ENCODE measurements at regions not wholly inside any gene's neighbourhood (a gene's known extent, or its start where the extent isn't known, plus 50 kb on each side); places are given as distances from the start of the nearest gene placed in this dataset.

DNA sequence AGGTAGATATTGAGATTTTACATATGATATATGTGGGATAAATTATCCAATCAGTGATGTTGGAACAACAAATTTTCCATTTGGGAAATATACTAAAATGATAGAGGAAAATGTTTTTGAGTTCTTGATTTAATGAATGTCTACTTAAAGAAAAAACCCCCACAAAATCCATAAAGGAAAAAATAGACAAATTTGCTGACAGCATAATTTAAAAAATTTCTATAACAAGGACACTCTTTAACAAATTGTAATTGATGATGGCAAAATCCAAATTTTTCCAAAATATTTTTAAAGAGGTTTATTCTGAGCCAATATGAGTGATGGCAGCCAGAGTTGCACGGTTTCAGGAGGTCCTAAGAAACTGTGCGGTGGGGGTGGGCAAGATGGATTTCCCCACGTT is 51.9 kb upstream of the RHOU start:
- DNase-seq (no peak), ATAC-seq (ENCODE audit: low read depth in 2 of 2) (no peak)
- Mint-ChIP-seq H3K36me3 (no peaks in the 10 kb centered on the region), H3K4me3 (no peak overlapping the region), H3K9me3 (no peaks in the 10 kb centered on the region), H3K4me1 (peaks cover 0 to 1% (median 0%) of the 10 kb centered on the region in 4 donors), H3K27me3 (peaks cover 18% of the 10 kb centered on the region), H3K27ac (no peak overlapping the region)
- Histone ChIP-seq H3K36me3 (ENCODE audit: control insufficient read depth, insufficient read depth, low read length) (no peaks in the 10 kb centered on the region), H3K27ac (ENCODE audit: insufficient read depth, low read length, poor library complexity, severe bottlenecking) (no peak overlapping the region), H3K27me3 (ENCODE audit: control insufficient read depth, insufficient read depth, low read length) (peaks cover 3% of the 10 kb centered on the region), H3K9me3 (ENCODE audit: control insufficient read depth in 2 of 2, low read length in 2 of 2) (no peaks in the 10 kb centered on the region), H3K4me1 (ENCODE audit: control insufficient read depth, insufficient read depth, low read length, poor library complexity, severe bottlenecking) (no peaks in the 10 kb centered on the region), H3K4me3 (ENCODE audit: low read depth, low read length) (no peak overlapping the region)

DNA sequence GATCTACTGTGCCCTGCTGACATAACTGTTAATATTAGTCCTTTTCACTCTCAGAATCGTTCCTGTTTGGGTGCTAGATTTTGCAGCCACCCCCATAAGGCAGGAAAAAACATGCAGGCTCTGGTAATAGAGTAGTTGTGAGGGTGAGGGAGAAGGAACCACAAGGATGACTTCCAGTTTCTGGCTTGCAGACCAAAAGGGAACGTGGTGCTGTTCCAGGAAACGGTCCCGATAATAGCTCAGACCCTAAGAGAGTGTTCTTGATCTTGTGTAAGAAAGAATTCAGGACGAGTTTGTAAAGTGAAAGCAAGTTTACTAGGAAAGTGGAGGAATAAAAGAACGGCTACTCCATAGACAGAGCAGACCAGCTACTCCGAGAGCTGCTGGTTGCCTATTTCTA is 50.7 kb upstream of the RHOU start:
- H3K4me1 Mint-ChIP-seq = peaks cover 0 to 1% (median 0%) of the 10 kb centered on the region in 4 donors
- H3K4me3 Mint-ChIP-seq = no peak overlapping the region
- DNase-seq (no peak), ATAC-seq (ENCODE audit: low read depth in 2 of 2) (no peak)
- Histone ChIP-seq H3K4me3 (ENCODE audit: low read depth, low read length) (no peak overlapping the region), H3K27ac (ENCODE audit: insufficient read depth, low read length, poor library complexity, severe bottlenecking) (no peak overlapping the region), H3K36me3 (ENCODE audit: control insufficient read depth, insufficient read depth, low read length) (no peaks in the 10 kb centered on the region), H3K4me1 (ENCODE audit: control insufficient read depth, insufficient read depth, low read length, poor library complexity, severe bottlenecking) (no peaks in the 10 kb centered on the region), H3K9me3 (ENCODE audit: control insufficient read depth in 2 of 2, low read length in 2 of 2) (no peaks in the 10 kb centered on the region), H3K27me3 (ENCODE audit: control insufficient read depth, insufficient read depth, low read length) (peaks cover 3% of the 10 kb centered on the region)
- peaks cover 21% of the 10 kb centered on the region for H3K27me3 Mint-ChIP-seq
- no peaks in the 10 kb centered on the region for H3K9me3 Mint-ChIP-seq
- H3K36me3 Mint-ChIP-seq = no peaks in the 10 kb centered on the region
- H3K27ac Mint-ChIP-seq = peak overlapping the region in 1 of 3 donors; percentile 62

DNA sequence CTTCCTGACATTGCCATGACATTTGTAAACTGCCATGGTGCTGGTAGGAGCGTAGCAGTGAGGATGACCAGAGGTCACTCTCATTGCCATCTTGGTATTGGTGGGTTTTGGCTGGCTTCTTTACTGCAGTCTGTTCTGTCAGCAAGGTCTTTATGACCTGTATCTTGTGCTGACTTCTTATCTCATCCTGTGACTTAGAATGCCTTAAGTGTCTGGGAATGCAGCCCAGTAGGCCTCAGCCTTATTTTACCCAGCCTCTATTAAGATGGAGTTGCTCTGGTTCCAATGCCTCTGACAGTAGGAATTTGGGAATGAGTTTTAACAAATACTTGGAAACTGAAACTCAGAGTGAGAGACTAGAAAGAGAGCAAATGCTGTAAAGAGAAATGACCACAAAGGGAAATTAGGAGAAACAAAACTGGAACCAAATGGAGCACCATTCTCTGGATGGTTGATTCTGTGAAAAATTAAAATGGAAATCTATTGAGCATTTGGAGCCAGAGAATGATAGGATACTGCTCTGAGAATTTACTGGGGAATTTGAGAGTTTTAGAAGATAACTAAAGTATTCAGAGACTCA is 50.1 kb upstream of the RHOU start:
- Histone ChIP-seq H3K27me3 (ENCODE audit: control insufficient read depth, insufficient read depth, low read length) (peaks cover 3% of the 10 kb centered on the region), H3K4me3 (ENCODE audit: low read depth, low read length) (no peak overlapping the region), H3K36me3 (ENCODE audit: control insufficient read depth, insufficient read depth, low read length) (no peaks in the 10 kb centered on the region), H3K27ac (ENCODE audit: insufficient read depth, low read length, poor library complexity, severe bottlenecking) (no peak overlapping the region), H3K4me1 (ENCODE audit: control insufficient read depth, insufficient read depth, low read length, poor library complexity, severe bottlenecking) (no peaks in the 10 kb centered on the region), H3K9me3 (ENCODE audit: control insufficient read depth in 2 of 2, low read length in 2 of 2) (no peaks in the 10 kb centered on the region)
- Mint-ChIP-seq H3K9me3 (no peaks in the 10 kb centered on the region), H3K27ac (no peak overlapping the region), H3K27me3 (peaks cover 25% of the 10 kb centered on the region), H3K4me3 (no peak overlapping the region), H3K4me1 (peaks cover 0 to 1% (median 0%) of the 10 kb centered on the region in 4 donors), H3K36me3 (no peaks in the 10 kb centered on the region)
- no peak for DNase-seq
- no peak for ATAC-seq (ENCODE audit: low read depth in 2 of 2)

Data from CD4-positive, CD25-positive, alpha-beta regulatory T cell (primary cell).